GM18907 (cell line): ENCODE measurements at regions not wholly inside any gene's neighbourhood (a gene's known extent, or its start where the extent isn't known, plus 50 kb on each side); places are given as distances from the start of the nearest gene placed in this dataset.
"Not testable (repeated sequence)": the region's sequence is repeated elsewhere in the genome, so short reads cannot be mapped to it uniquely, and the experiment has no call there.

Source experiments
- ATAC-seq: cut with Tn5 transposase; IDR thresholded peaks from one replicate; pipeline ENCODE4 v1.9.1; 2021; ENCODE audit warnings: mild to moderate bottlenecking, moderate library complexity; ENCODE audit not compliant: unreplicated experiment

DNA sequence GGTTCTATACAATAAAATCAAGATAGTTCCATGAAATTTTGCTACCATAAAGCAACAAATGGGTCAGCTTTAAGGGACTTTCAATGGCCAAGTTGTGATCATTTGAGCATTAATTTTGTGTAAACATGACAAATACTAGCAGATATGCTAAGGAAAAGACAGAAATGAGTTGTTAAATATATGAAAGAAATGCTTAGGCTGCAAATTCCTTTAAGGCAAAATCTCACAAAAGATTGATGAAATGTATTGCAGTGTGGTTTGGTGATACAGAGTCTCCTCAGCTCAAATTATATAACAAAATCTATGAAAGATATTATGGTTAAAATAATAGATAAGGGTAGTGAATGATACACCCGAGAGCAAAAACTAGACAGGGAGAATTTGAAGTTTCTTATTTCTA, 377.2 kb downstream of the RAP2B start:
- ATAC-seq = no peak

DNA sequence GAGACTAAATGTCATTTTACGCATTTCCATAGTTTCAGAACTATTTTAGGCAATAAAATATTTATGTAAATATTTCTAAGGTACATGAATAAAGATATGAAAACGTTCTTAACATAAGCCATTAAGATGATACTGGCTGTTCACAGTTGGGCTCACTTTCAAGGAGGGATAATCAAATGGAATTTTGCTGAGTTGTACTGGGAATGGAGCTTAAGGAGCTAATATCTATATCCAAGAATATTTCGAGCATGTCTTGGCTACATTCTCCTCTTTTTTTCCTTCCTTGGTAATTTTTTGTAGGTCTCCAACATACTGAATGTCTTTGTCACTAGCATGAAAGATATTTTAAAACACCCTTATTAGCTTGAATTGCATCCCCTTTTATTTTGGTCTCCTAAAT, 383.4 kb downstream of the RAP2B start:
- no peak for ATAC-seq

DNA sequence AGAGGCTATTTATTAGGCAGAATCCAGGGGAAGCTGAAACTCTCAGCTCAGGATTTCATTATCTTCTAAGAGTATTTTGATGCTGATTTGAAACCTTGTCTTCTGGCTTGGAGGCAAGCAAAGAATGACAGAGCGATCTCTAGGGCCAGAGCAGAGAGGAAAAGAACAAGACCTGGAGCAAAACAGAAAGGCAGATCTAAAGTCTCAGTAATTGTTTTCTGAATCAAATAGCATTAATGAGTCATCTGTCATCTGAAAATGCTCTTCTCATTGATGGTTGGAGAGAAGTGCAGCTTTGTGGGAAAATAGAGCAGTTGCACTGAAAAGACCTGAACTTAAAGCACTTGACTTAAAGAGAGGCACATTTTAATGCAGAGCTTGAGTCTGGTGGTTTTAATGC, 385.9 kb downstream of the RAP2B start:
- ATAC-seq = no peak

DNA sequence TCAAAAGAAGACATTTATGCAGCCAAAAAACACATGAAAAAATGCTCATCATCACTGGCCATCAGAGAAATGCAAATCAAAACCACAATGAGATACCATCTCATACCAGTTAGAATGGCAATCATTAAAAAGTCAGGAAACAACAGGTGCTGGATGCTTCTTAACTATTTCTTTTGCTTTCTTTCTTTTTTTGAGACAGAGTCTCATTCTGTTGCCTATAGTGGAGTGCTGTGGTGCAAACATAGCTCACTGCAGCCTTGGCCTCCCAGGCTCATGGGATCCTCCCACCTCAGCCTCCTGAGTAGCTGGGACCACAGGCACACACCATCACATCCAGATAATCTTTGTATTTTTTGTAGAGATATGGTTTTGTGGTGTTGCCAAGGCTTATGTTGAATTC, 387.7 kb downstream of the RAP2B start:
- ATAC-seq = not testable (repeated sequence)

DNA sequence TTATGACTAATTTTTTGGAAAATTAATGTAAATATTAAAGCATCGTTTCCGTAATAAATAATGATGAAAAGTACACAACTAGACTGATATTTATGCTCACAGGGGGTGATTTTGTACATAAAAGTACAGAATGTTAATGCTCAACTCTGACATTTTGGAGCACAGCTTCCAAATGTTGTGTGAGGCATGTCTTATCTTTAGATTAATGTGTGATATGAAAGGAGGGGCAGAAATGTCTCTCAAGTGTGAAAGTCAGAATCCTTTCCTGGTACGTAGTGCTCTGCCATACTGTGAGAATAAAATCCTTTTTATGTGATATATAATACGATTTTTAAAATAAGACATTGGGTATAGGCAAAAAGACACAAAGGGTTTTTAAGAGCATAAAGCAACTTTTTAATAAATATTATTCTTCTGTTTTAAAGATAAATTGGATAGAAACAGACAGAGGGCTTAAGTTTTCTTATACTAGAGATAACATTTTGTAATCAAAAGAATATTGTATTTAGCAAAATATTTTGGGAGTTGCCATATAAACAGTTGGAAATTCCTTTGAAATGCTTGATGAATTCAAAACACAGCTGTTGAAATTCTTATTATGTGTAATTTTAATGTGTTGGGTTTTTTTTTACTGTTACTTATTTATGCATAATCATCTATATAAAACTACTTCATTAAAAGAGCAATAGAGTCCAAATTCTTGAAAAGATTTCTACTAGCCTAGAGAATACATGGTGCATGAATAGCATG, 389.7 kb downstream of the RAP2B start:
- ATAC-seq = no peak

DNA sequence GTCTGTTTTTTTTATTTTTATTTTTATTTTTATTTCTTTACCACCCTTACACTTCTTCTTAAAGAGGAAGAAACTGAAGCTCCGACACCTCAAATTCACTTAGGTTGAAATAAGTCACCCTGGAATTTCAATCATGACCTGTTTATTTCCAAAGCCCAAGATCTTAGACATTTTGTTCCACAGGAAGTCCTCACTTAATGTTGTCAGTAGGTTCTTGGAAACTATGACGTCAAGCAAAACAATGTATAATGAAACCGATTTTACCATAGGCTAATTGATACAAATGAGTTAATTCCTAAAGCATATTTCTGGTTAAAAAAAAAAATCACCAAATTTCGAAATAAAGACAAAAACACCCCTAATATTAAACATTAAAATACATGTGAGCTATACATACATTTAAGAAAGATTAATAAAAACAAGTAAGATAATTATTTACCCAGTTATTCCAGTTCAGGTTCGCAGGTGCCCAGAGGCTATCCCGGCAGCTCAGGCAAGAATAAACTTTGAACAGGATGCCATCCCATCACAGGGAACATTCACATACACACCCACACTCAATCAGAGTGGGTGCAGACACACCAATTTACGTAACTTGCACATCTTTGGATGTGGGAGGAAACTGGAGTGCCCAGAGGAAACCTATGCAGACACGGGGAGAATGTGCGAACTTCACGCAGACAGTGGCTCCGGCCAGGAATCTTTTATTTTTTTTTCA, 391.0 kb downstream of the RAP2B start:
- no peak for ATAC-seq

DNA sequence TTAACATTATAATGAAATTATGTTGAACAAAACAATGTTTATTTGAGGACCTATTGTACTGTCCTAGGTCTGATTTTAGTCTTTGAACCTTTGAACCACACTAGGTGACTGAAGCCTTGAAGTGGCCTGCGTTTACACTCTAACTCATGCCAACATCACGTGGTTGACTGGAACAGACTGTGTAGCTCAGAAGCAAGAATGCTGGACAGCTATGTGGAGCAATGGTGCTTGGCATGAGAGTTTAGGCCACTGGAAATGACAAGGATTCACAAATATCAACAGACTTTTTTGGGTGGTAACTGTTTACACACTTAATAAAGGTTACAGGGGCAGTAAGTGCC, 391.5 kb downstream of the RAP2B start:
- ATAC-seq = no peak

DNA sequence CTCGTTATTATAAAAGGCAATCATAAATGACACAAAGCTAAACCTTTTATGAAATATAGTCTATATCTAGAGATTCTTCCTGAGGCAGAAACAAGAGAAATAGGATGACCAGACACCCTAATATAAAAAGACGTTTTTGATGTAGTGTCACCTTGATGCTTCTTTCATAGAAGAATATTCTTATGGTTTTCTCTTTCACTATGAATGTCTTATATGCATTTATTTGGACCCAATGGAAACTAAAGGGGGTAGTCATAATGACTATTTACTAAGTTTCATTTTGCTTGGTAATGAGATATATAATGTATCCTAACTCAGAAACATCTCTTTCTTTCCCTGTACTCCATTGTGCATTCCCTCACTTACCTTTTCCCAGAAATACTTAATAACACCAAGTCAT, 393.9 kb downstream of the RAP2B start:
- no peak for ATAC-seq

DNA sequence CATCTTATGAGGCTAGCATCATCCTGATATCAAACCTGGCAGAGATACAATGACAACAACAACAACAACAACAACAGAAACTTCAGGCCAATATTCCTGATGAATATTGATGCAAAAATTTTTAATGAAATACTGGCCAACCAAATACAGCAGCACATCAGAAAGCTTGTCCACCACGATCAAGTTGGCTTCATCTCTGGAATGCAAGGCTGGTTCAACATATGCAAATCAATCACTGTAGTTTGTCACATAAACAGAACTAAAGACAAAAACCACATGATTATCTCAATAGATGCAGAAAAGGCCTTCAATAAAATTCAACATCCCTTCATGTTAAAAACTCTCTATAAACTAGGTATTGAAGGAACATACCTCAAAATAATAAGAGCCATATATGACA, 397.3 kb downstream of the RAP2B start:
- not testable (repeated sequence) for ATAC-seq

DNA sequence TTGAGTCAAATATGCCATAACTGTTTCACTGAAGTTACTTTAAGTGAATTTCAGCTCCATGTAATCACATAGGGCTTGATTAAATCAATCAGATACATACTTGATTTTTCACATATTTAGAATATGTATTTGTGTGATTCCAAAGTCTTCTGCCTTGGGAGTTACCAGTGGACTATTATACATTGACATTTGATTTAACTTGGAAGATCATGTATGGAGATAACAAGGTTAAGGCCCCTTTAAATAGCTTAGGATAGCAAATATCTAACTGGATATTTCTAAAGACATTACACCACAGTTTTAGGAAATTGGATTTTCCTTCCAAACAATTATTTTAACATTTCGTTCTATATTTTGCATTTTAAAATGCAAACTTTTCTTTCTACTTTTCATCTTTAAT, 405.0 kb downstream of the RAP2B start:
- no peak for ATAC-seq

DNA sequence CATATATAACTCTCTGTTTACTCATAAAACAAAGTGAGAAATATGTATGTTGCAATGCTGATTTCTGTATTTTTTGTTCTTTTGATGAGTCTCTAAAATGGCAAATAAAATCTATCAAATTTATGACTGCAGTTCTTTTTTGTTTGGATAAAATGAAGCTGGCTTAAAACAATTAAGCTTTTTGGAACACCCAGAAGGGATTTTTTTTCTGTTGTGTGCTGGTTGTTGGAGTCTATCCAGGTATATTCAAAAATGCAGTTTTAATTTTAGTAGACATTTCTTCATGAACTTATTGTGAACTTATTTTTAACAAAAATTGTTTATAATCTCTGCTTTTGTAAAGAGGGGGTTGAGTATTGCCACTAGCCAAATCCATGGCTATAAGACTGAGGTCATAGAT, 405.5 kb downstream of the RAP2B start:
- no peak for ATAC-seq

DNA sequence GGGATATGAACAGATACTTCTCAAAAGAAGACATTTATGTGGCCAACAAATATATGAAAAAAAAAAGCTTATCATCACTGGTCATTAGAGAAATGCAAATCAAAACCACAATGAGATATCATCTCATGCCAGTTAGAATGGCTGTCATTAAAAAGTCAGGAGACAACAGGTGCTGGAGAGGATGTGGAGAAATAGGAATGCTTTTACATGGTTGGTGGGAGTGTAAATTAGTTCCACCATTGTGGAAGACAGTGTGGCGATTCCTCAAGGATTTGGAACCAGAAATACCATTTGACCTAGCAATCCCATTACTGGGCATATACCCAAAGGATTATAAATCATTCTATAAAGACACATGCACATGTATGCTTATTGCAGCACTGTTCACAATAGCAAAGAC, 408.5 kb downstream of the RAP2B start:
- not testable (repeated sequence) for ATAC-seq

DNA sequence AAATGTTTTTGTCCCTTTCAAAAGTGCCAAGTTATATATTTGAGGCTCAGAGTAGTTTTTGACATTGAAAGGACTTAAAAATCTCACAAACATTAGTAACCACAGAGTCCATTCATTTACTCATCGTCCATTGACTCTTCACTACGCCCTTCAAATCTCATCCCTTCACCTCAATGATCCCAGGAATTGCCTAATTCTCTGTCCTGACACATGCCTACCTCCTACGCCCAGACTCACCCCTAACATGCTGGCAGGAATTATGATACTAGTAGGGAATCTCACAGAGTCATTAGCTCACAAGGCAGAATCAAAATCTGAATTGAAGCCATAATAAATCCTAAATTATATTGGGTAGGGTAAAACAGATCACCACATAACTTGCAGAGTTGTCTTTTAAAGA, 410.1 kb downstream of the RAP2B start:
- ATAC-seq = no peak

DNA sequence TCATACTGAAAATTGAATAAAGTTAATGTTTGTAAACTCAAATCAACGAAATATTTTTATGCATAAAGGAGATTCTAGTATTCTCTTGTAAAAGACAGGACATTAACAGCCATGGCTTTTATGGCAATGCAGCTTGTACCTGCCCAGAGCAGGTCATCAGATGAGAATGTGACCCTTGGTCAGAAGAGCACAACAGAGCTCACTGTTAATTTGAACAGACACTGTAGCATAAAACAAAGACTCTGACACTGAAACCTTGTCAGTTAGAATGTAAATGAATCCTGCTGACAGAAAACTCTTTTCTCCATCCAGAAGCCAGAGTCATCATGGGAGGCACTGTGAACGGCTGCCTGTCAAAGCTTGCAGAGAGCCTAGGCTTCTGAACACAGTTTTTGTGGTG, 410.6 kb downstream of the RAP2B start:
- no peak for ATAC-seq

DNA sequence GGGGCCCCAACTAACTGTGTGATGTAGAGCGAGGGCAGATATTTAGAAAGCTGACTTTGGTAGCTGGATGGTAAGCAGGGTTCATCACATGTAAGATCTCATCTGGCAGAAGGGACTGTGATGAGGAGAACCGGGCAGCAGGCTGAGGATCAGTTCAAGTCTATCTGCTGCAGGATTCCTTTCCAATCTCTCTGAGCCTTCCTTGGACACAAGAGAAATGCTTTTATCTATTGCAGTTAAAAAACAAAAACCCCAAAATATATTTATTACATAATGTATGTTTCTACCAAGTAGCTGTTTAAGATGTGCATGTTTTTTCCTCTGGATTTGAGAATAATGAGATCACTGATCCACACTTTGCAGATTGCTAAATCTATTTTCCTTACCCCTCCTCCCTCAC, 411.5 kb downstream of the RAP2B start:
- ATAC-seq = no peak

DNA sequence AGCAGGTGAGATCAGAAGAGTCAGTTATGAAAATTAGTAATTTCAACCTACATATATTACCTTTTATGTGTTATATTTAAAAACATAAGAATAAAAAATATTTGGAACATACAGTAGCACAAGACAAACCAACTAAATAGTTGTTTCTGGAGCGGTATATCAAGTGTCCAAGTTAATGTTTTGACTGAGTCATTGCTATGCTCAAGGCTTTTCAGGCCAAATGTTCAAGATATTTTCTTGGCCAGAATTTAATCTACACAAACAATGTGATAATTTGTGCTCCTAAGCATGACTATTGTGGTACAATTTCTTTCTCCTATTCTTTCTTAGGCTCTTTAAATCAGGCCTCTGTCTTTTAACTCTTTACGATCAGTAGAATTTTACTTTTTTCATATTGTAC, 412.4 kb downstream of the RAP2B start:
- ATAC-seq = no peak

DNA sequence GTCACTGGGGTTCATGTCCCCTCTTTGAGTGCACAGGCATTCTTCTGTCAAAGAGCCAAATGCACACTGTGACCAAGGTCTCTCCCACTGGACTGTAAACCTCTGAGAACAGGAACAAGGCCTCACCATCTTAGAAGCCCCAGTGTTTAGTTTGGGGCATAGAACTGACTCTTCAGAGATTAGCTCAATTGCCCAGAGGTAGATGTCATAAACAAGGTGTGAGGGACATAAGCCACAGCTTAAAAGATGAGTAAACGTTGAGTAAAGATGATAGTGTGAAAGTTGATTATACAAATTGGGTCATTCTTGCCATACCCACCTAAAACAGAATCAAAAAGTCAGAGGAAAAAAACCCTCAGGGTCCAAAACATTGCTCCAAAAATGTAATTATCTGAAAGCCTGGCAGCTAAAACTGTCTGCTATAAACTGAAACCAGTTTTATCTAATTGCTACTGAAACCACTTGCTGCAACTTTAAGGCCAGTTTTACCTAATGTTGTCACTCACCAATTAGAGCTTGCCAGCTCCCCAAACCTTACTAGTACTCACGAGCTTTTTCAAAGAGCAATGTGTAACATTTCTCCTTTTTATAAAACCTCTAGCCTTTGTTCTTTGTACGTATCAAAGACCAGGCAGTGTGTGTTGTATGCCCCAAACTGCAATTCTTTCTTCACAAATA, 415.2 kb downstream of the RAP2B start:
- no peak for ATAC-seq

DNA sequence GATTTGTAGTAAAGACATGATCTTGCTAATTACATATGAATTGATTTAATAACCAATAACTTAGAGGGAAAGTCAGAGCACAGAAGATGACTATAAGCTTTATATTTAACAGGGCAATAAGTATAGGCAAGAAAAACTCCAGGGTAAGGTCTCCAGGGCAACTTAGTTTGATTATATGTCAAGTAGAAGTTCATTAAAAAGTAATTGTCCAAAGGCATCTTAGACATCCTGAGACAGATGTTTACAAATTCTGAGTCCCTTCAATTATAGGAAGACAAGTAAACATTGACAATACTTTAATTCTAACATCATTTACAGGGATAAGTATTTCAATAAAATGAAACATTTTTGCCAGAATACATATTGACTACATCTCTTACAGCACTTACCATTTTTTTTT, 416.0 kb downstream of the RAP2B start:
- ATAC-seq = no peak

DNA sequence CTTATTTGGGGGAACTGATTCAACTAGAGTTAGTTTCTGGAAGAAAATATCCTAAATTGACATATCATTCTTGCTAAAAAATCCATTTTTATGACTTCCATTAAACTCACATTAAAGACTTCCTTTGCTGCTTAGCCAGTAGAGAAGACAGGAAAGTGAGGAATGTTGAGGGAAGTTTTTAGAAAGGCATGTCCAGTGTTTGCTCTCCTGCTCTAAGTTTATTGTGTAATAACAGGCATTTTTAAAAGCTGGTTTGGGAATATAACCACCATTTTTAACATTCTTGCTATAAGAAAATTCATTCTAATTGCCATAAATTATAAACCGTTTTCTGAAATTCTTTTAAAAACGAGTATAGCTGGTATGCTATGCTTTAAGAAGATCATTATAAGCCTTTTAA, 428.0 kb downstream of the RAP2B start:
- no peak for ATAC-seq

DNA sequence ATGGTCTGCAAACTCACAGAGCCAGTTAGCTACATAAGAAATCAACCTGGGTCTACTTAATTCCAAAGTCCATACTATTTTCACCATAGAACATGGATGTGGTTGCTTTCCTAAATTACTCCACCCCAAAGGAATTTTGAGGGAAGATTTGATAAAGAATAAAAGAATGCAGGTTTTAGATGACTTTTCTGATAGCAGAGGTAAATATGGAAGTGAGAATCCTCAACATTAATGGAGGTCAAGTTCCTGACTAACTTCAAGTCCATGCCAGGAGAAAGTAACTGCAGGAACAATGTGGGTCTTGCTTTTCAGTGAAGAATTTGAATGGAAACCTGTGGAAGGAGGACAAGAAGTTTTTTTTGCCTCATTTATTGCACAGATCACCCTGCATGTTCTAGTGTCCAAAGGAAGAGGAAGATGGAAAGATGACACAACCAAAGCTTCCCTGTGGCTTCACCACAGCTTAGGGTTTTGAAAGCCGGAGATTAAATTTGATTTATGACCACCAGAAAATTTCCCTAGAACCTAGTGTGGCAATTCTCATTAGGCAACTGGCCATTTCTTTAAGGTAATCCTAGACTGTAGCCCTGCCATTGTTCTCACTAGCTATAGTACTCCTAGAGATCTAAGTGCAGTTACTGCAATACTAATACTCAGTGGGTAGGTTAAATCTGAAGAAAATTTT, 429.7 kb downstream of the RAP2B start:
- no peak for ATAC-seq

DNA sequence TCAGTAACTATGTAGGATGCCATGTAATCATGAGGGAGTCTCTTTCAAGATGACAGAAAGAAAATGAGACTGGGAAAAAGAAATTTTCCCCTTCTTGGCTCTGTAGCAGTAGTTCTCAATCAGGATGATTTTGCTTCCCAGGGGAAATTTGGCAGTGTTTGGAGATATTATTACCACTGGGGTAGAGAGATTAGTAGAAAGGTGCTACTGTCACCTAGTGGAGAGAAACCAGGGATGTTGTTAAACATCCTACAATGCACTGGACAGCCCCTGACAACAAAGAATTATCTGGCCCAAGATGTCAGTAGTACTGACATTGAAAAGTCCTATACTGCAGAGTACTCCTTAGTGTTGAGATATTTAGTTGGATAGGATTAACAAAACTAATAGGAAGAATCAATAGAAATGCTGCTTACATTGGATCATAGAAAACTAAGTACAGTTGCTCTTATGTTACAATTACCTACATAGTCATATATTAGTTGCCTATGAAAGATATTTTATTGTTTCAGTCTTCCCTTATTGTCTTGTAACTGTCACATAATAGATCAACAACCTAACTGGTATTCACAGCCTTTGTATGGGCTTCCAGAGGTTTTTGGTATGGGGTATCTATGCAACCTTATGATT, 433.3 kb downstream of the RAP2B start:
- ATAC-seq = peak; percentile 68
